Neuronal stem cell (in vitro differentiated cells): ENCODE measurements at regions not wholly inside any gene's neighbourhood (a gene's known extent, or its start where the extent isn't known, plus 50 kb on each side); places are given as distances from the start of the nearest gene placed in this dataset.

Source experiments
- DNase-seq: peaks from one replicate; pipeline ENCODE4 v3.0.0-alpha.2; 2013; ENCODE audit warnings: low spot score
- H2AFZ ChIP-seq: one replicate; pipeline ENCODE4 v1.6.1; 2013; ENCODE audit warnings: mild to moderate bottlenecking, low read length, inconsistent platforms
- H2AK5ac ChIP-seq: 2 replicates; pipeline ENCODE4 v1.6.1; 2013; ENCODE audit warnings: low read depth, mild to moderate bottlenecking, inconsistent platforms, low read length, moderate library complexity, mixed read lengths
- H2BK120ac ChIP-seq: 2 replicates; pipeline ENCODE4 v1.6.1; 2013; ENCODE audit warnings: low read depth, mild to moderate bottlenecking, inconsistent platforms, low read length, moderate library complexity, mixed read lengths
- H2BK12ac ChIP-seq: one replicate; pipeline ENCODE4 v1.6.1; 2013; ENCODE audit warnings: low read length, inconsistent platforms
- H2BK15ac ChIP-seq: 2 replicates; pipeline ENCODE4 v1.6.1; 2013; ENCODE audit warnings: mild to moderate bottlenecking, low read length, inconsistent platforms, mixed read lengths
- H2BK5ac ChIP-seq: one replicate; pipeline ENCODE4 v1.6.1; 2013; ENCODE audit warnings: inconsistent platforms, mild to moderate bottlenecking, low read length, moderate library complexity
- H3K14ac ChIP-seq: one replicate; pipeline ENCODE4 v1.6.1; 2013; ENCODE audit warnings: low read length, inconsistent platforms
- H3K18ac ChIP-seq: 2 replicates; pipeline ENCODE4 v1.6.1; 2013; ENCODE audit warnings: low read length, inconsistent platforms
- H3K23ac ChIP-seq: 2 replicates; pipeline ENCODE4 v1.6.1; 2013; ENCODE audit warnings: low read depth, mild to moderate bottlenecking, mixed read lengths, low read length, inconsistent platforms; ENCODE audit not compliant: poor library complexity
- H3K27ac ChIP-seq: replicated peaks from 3 replicates; pipeline ENCODE4 v1.5.1; 2013; ENCODE audit warnings: low read length, inconsistent platforms
- H3K27me3 ChIP-seq, 3 experiments: 2 replicates each; pipeline ENCODE4 v1.6.1; 2013; ENCODE audit warnings: low read length in 3 of 3, mild to moderate bottlenecking in 2 of 3, inconsistent platforms in 1 of 3, low read depth in 1 of 3, mixed read lengths in 1 of 3, moderate library complexity in 1 of 3; ENCODE audit not compliant: control insufficient read depth in 3 of 3, insufficient read depth in 3 of 3
- H3K36me3 ChIP-seq, 2 donors: replicated peaks in 1 of 2; 2 replicates each; pipeline ENCODE4 v1.6.1; 2013; ENCODE audit warnings: low read length in 2 of 2; ENCODE audit not compliant: control insufficient read depth in 2 of 2, insufficient read depth in 2 of 2
- H3K4ac ChIP-seq: 2 replicates; pipeline ENCODE4 v1.6.1; 2013; ENCODE audit warnings: inconsistent platforms, mild to moderate bottlenecking, low read length, moderate library complexity
- H3K4me1 ChIP-seq, 2 donors: 1 replicate in 1 of 2; 2 replicates in 1 of 2; pipeline ENCODE4 v1.6.1; 2013; ENCODE audit warnings: low read length in 2 of 2, low read depth in 1 of 2; ENCODE audit not compliant: control insufficient read depth in 2 of 2, insufficient read depth in 1 of 2
- H3K4me2 ChIP-seq: one replicate; pipeline ENCODE4 v1.6.1; 2013; ENCODE audit warnings: mild to moderate bottlenecking, low read length, inconsistent platforms; ENCODE audit not compliant: insufficient read depth, poor library complexity, severe bottlenecking
- H3K4me3 ChIP-seq, 2 donors: 2 replicates each; pipeline ENCODE4 v1.5.1; 2013; ENCODE audit warnings: low read length in 2 of 2, mild to moderate bottlenecking in 2 of 2, inconsistent platforms in 1 of 2, moderate library complexity in 1 of 2
- H3K79me1 ChIP-seq: one replicate; pipeline ENCODE4 v1.6.1; 2013; ENCODE audit warnings: low read depth, mild to moderate bottlenecking, inconsistent platforms, low read length, moderate library complexity
- H3K9ac ChIP-seq: one replicate; pipeline ENCODE4 v1.6.1; 2013; ENCODE audit warnings: mild to moderate bottlenecking, low read depth, low read length, inconsistent platforms; ENCODE audit not compliant: poor library complexity
- H3K9me3 ChIP-seq, 2 donors: replicated peaks in 1 of 2; 2 replicates each; pipeline versions ENCODE3 to v1.6.1; 2013; ENCODE audit warnings: low read length in 2 of 2, mild to moderate bottlenecking in 2 of 2, inconsistent platforms in 1 of 2, low read depth in 1 of 2, mixed read lengths in 1 of 2, moderate library complexity in 1 of 2; ENCODE audit not compliant: control insufficient read depth in 2 of 2, insufficient read depth in 1 of 2
- H4K8ac ChIP-seq: one replicate; pipeline ENCODE4 v1.6.1; 2013; ENCODE audit warnings: low read depth, mild to moderate bottlenecking, inconsistent platforms, low read length, moderate library complexity
- H4K91ac ChIP-seq: one replicate; pipeline ENCODE4 v1.6.1; 2013; ENCODE audit warnings: low read length, low read depth, mild to moderate bottlenecking, inconsistent platforms; ENCODE audit not compliant: poor library complexity
- WGBS, 2 donors: extraction: QIAGEN DNeasy Blood & Tissue Kit; methylation state at CpG; one replicate each; pipeline ENCODE4 v1.1.7; 2013; ENCODE audit warnings: missing lambda C conversion rate in 2 of 2, mixed read lengths in 1 of 2; ENCODE audit not compliant: insufficient read length in 2 of 2, insufficient replicate concordance in 1 of 2; ENCODE audit errors: extremely low coverage in 2 of 2; 5-methylcytosine and 5-hydroxymethylcytosine counted together

GRCh38 chr5:14060218-14060617, 82.9 kb upstream of the TRIO start:
- no peak overlapping the region for H3K27ac ChIP-seq
- no peak overlapping the region for H2BK5ac ChIP-seq
- H4K8ac ChIP-seq = no peak overlapping the region
- H3K9ac ChIP-seq = no peak overlapping the region
- no peaks in the 10 kb centered on the region for H3K79me1 ChIP-seq
- H3K4ac ChIP-seq = no peak overlapping the region
- no peak overlapping the region for H3K4me3 ChIP-seq
- H3K23ac ChIP-seq = no peak overlapping the region
- DNase-seq = no peak
- H3K14ac ChIP-seq = no peak overlapping the region
- WGBS, 2 donors = no CpG with 5 or more reads among the region's 3 CpGs
- H3K4me2 ChIP-seq = no peak overlapping the region
- H3K18ac ChIP-seq = no peak overlapping the region
- H3K36me3 ChIP-seq = no peaks in the 10 kb centered on the region
- no peaks in the 10 kb centered on the region for H3K9me3 ChIP-seq
- no peaks in the 10 kb centered on the region for H3K27me3 ChIP-seq
- H4K91ac ChIP-seq = no peak overlapping the region
- H2AK5ac ChIP-seq = no peak overlapping the region
- no peak overlapping the region for H2BK15ac ChIP-seq
- no peak overlapping the region for H2AFZ ChIP-seq
- H2BK12ac ChIP-seq = no peak overlapping the region
- H3K4me1 ChIP-seq = no peaks in the 10 kb centered on the region
- no peak overlapping the region for H2BK120ac ChIP-seq

GRCh38 chr5:14059810-14060209, 83.3 kb upstream of the TRIO start:
- no peak overlapping the region for H2AFZ ChIP-seq
- H2BK12ac ChIP-seq = no peak overlapping the region
- H4K91ac ChIP-seq = no peak overlapping the region
- no peak overlapping the region for H3K4me3 ChIP-seq
- H3K4me2 ChIP-seq = no peak overlapping the region
- H3K4me1 ChIP-seq = no peaks in the 10 kb centered on the region
- no peak for DNase-seq
- H3K14ac ChIP-seq = no peak overlapping the region
- no peaks in the 10 kb centered on the region for H3K27me3 ChIP-seq
- no peak overlapping the region for H3K23ac ChIP-seq
- no peak overlapping the region for H4K8ac ChIP-seq
- no peaks in the 10 kb centered on the region for H3K79me1 ChIP-seq
- no peak overlapping the region for H2AK5ac ChIP-seq
- no peaks in the 10 kb centered on the region for H3K36me3 ChIP-seq
- H3K27ac ChIP-seq = no peak overlapping the region
- no peak overlapping the region for H2BK15ac ChIP-seq
- WGBS, 2 donors = no CpG with 5 or more reads among the region's 2 CpGs
- H3K4ac ChIP-seq = no peak overlapping the region
- no peak overlapping the region for H3K9ac ChIP-seq
- no peaks in the 10 kb centered on the region for H3K9me3 ChIP-seq
- no peak overlapping the region for H3K18ac ChIP-seq
- no peak overlapping the region for H2BK120ac ChIP-seq
- no peak overlapping the region for H2BK5ac ChIP-seq

GRCh38 chr5:14057289-14057688, 85.9 kb upstream of the TRIO start:
- no peak overlapping the region for H3K9ac ChIP-seq
- WGBS, 2 donors = no CpG with 5 or more reads among the region's 7 CpGs
- H3K27ac ChIP-seq = no peak overlapping the region

GRCh38 chr5:14056039-14056438, 87.1 kb upstream of the TRIO start:
- Histone ChIP-seq H3K27me3 (no peaks in the 10 kb centered on the region), H2BK5ac (no peak overlapping the region), H2BK15ac (no peak overlapping the region), H4K91ac (no peak overlapping the region), H2BK12ac (no peak overlapping the region), H2AK5ac (no peak overlapping the region), H3K23ac (no peak overlapping the region), H4K8ac (no peak overlapping the region), H3K9me3 (no peaks in the 10 kb centered on the region), H3K4me1 (no peaks in the 10 kb centered on the region), H2BK120ac (no peak overlapping the region), H3K9ac (no peak overlapping the region), H3K4me3 (no peak overlapping the region), H3K4me2 (no peak overlapping the region), H3K27ac (no peak overlapping the region), H3K36me3 (no peaks in the 10 kb centered on the region), H3K4ac (no peak overlapping the region), H3K14ac (no peak overlapping the region), H2AFZ (no peak overlapping the region), H3K18ac (no peak overlapping the region), H3K79me1 (no peaks in the 10 kb centered on the region)
- no CpG with 5 or more reads among the region's 4 CpGs for WGBS, 2 donors
- DNase-seq = no peak

More at GRCh38 chr5:14057289-14057688, 85.9 kb upstream of the TRIO start:
- H3K36me3 ChIP-seq = no peaks in the 10 kb centered on the region
- no peak overlapping the region for H3K23ac ChIP-seq
- H2BK120ac ChIP-seq = no peak overlapping the region
- no peak overlapping the region for H2BK15ac ChIP-seq
- H3K4me1 ChIP-seq = no peaks in the 10 kb centered on the region
- no peak overlapping the region for H4K8ac ChIP-seq
- no peaks in the 10 kb centered on the region for H3K27me3 ChIP-seq
- no peak overlapping the region for H3K14ac ChIP-seq
- no peak overlapping the region for H3K4me3 ChIP-seq
- H3K9me3 ChIP-seq = no peaks in the 10 kb centered on the region
- H3K4ac ChIP-seq = no peak overlapping the region
- DNase-seq = no peak
- H2BK5ac ChIP-seq = no peak overlapping the region
- no peak overlapping the region for H2AFZ ChIP-seq
- no peak overlapping the region for H4K91ac ChIP-seq
- H3K18ac ChIP-seq = no peak overlapping the region
- H3K4me2 ChIP-seq = no peak overlapping the region
- H2BK12ac ChIP-seq = no peak overlapping the region
- no peak overlapping the region for H2AK5ac ChIP-seq
- H3K79me1 ChIP-seq = no peaks in the 10 kb centered on the region
